Kidney (tissue), 13 donors: ENCODE measurements at regions not wholly inside any gene's neighbourhood (a gene's known extent, or its start where the extent isn't known, plus 50 kb on each side); places are given as distances from the start of the nearest gene placed in this dataset.

ENCODE experiments used
- DNase-seq, 5 donors: peaks; one replicate each; pipeline ENCODE4 v3.0.0-alpha.2; 2013 to 2020
- FAIRE-seq: peaks from 2 replicates; lab custom pipeline; 2012; peaks lifted over from hg19 to GRCh38; lab: Jason Lieb, UNC
- H3K27ac ChIP-seq, 2 donors: one replicate each; pipeline ENCODE4 v1.7.0; 2013; ENCODE audit warnings: low read depth in 2 of 2, low read length in 2 of 2, inconsistent platforms in 1 of 2
- H3K27me3 ChIP-seq: one replicate; pipeline ENCODE4 v1.7.1; 2013; ENCODE audit warnings: low read length, inconsistent platforms; ENCODE audit not compliant: control insufficient read depth, insufficient read depth
- H3K36me3 ChIP-seq, 3 donors: one replicate each; pipeline versions ENCODE4 v1.7.0 to v1.7.1; 2013; ENCODE audit warnings: low read length in 3 of 3, control low read depth in 1 of 3, inconsistent platforms in 1 of 3; ENCODE audit not compliant: insufficient read depth in 3 of 3, control insufficient read depth in 2 of 3
- H3K4me1 ChIP-seq, 3 donors: one replicate each; pipeline versions ENCODE4 v1.7.0 to v1.7.1; 2013; ENCODE audit warnings: low read length in 3 of 3, inconsistent platforms in 1 of 3, low read depth in 1 of 3; ENCODE audit not compliant: control insufficient read depth in 2 of 3, insufficient read depth in 2 of 3
- H3K4me3 ChIP-seq, 3 donors: one replicate each; pipeline versions ENCODE4 v1.7.0 to v1.8.1; 2013; ENCODE audit warnings: low read length in 3 of 3, control low read depth in 1 of 3, inconsistent platforms in 1 of 3
- H3K9ac ChIP-seq, 3 donors: one replicate each; pipeline versions ENCODE4 v1.7.0 to v1.7.1; 2013; ENCODE audit warnings: low read length in 3 of 3, control low read depth in 1 of 3, inconsistent platforms in 1 of 3
- H3K9me3 ChIP-seq, 3 donors: one replicate each; pipeline versions ENCODE4 v1.7.0 to v1.7.1; 2013; ENCODE audit warnings: low read length in 3 of 3, control low read depth in 1 of 3, inconsistent platforms in 1 of 3; ENCODE audit not compliant: control insufficient read depth in 2 of 3, insufficient read depth in 1 of 3
- intact Hi-C: fragments of 100-400 bp; cut with DNase I; formaldehyde crosslinking; loops from one replicate; pipeline ENCODE4 v1.11.1; 2022
- TF ChIP-seq, protein P1 (sequence below): IDR thresholded peaks from 3 replicates; pipeline ENCODE4 v1.5.1; 2012; ENCODE audit warnings: mild to moderate bottlenecking, moderate library complexity, borderline replicate concordance; ENCODE audit not compliant: insufficient read depth; ENCODE audit errors: extremely low read depth
- donor health status: control.
- donor health status: control.
- donor health status: control.
- donor health status: control.
- donor health status: control.
- donor health status: DM: yes; HTN: yes; CAD: no.
- donor health status: Normal renal cell carcinoma (clear cell type).

DNA sequence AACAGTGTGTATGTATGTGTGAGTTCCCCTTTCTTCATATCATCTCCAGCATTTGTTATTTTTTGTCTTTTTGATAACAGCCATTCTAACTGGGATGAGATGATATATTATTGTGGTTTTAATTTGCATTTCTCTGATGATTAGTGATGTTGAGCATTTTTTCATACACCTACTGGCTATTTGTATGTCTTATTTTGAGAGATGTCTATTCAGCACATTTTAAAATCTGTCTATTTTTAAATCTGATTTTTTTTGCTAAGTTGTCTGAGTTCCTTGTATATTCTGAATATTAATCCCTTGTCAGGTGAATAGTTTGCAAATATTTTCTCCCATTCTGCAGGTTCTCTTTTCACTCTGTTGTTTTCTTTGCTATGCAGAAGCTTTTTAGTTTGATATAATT lies 469.1 kb downstream of the FUT8 start:
- Histone ChIP-seq H3K4me3 (no peak overlapping the region), H3K9me3 (peaks cover 0 to 6% (median 0%) of the 10 kb centered on the region in 3 donors), H3K27ac (no peak overlapping the region), H3K36me3 (no peaks in the 10 kb centered on the region), H3K4me1 (no peaks in the 10 kb centered on the region), H3K27me3 (no peaks in the 10 kb centered on the region), H3K9ac (no peak overlapping the region)
- no peak for FAIRE-seq
- intact Hi-C loops = no loop called here
- no peak for DNase-seq
- TF ChIP-seq, protein P1, sequence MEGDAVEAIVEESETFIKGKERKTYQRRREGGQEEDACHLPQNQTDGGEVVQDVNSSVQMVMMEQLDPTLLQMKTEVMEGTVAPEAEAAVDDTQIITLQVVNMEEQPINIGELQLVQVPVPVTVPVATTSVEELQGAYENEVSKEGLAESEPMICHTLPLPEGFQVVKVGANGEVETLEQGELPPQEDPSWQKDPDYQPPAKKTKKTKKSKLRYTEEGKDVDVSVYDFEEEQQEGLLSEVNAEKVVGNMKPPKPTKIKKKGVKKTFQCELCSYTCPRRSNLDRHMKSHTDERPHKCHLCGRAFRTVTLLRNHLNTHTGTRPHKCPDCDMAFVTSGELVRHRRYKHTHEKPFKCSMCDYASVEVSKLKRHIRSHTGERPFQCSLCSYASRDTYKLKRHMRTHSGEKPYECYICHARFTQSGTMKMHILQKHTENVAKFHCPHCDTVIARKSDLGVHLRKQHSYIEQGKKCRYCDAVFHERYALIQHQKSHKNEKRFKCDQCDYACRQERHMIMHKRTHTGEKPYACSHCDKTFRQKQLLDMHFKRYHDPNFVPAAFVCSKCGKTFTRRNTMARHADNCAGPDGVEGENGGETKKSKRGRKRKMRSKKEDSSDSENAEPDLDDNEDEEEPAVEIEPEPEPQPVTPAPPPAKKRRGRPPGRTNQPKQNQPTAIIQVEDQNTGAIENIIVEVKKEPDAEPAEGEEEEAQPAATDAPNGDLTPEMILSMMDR = no peak

DNA sequence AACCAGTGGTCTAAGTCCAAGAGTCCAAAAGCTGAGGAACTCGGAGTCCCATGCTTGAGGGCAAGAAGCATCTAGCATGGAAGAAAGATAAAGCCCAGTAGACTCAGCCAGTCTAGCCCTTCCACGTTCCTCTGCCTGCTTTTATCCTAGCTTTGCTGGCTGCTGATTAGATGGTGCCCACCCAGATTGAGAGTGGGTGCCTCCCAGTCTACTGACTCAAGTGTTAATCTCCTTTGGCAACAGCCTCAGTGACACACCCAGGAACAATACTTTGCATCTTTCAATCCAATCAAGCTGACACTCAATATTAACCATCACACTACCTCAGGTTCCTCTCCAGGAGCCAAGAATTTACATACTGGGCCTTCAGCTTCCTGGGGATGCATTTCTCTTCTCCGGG lies 476.1 kb downstream of the FUT8 start:
- Histone ChIP-seq H3K36me3 (no peaks in the 10 kb centered on the region), H3K27ac (no peak overlapping the region), H3K4me1 (no peaks in the 10 kb centered on the region), H3K27me3 (no peaks in the 10 kb centered on the region), H3K9ac (no peak overlapping the region), H3K9me3 (no peaks in the 10 kb centered on the region), H3K4me3 (no peak overlapping the region)
- intact Hi-C loops = no loop called here
- no peak for FAIRE-seq
- TF ChIP-seq, protein P1 = no peak
- no peak for DNase-seq

DNA sequence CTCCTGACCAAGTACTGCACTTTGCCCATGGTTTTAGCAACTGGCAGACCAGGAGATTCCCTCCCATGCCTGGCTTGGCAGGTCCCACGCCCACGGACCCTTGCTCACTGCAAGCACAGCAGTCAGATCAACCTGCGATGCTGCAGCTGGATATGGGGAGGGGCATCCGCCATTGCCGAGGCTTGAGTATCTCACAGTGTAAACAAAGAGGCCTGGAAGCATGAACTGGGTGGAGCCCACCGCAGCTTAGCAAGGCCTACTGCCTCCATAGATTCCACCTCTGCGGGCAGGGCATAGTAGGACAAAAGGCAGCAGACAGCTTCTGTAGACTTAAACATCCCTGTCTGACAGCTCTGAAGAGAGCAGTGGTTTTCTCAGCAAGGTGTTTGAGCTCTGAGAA lies 479.8 kb downstream of the FUT8 start:
- Histone ChIP-seq H3K27ac (no peak overlapping the region), H3K4me1 (no peaks in the 10 kb centered on the region), H3K4me3 (no peak overlapping the region), H3K36me3 (no peaks in the 10 kb centered on the region), H3K9me3 (no peaks in the 10 kb centered on the region), H3K9ac (no peak overlapping the region), H3K27me3 (no peaks in the 10 kb centered on the region)
- no peak for DNase-seq
- intact Hi-C loops = no loop called here
- no peak for FAIRE-seq
- TF ChIP-seq, protein P1 = no peak

DNA sequence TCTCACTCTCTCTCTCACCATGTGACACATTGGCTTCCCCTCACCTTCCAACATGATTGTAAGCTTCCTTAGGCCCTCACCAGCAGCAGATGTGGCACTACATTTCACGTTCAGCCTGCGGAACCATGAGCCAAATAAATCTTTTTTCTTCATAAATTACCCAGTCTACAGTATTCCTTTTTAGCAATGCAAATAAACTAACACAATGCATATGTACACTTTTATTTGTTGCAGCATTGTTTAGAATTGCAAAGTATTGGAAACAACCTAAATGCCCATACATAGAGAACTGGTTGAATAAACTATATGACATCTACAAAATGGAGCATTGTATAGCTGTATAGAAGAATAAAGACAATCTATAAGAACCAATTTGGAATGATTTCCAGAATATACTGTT lies 487.6 kb downstream of the FUT8 start:
- DNase-seq (no peak), FAIRE-seq (no peak)
- intact Hi-C loops = no loop called here
- TF ChIP-seq, protein P1 = no peak
- H3K4me1 ChIP-seq = no peaks in the 10 kb centered on the region
- no peak overlapping the region for H3K27ac ChIP-seq
- peaks cover 0 to 5% (median 3%) of the 10 kb centered on the region in 3 donors for H3K9me3 ChIP-seq
- no peaks in the 10 kb centered on the region for H3K36me3 ChIP-seq
- no peak overlapping the region for H3K9ac ChIP-seq
- no peak overlapping the region for H3K4me3 ChIP-seq
- no peaks in the 10 kb centered on the region for H3K27me3 ChIP-seq
